ENCODE measurements at regions not wholly inside any gene's neighbourhood (a gene's known extent, or its start where the extent isn't known, plus 50 kb on each side); places are given as distances from the start of the nearest gene placed in this dataset.

GRCh38 chr19:29048873-29049272, 164.1 kb downstream of the UQCRFS1 start:
- H3K36me3 Mint-ChIP-seq (ENCODE audit: insufficient read depth, unreplicated experiment): no peaks in the 10 kb centered on the region
- ChIA-PET POLR2A (no interaction called here), CTCF (interaction anchor here (0.6 kb wide), 1 partner anchor 22 kb away, joined by 3 read pairs; no protein-coding TSS in a partner anchor)
- intact Hi-C loops (cut with micrococcal nuclease): no loop called here
- no TSS peak for BruUV-seq (replicated peaks)
- no peak for DNase-seq (ENCODE audit: unreplicated experiment)
- H3K4me3 Mint-ChIP-seq (ENCODE audit: unreplicated experiment): no peak overlapping the region
- no peak overlapping the region for H3K27ac Mint-ChIP-seq (ENCODE audit: low read depth, unreplicated experiment)
- no peaks in the 10 kb centered on the region for H3K4me1 Mint-ChIP-seq (ENCODE audit: insufficient read depth, unreplicated experiment)
- TF ChIP-seq CTCF (IDR thresholded peaks at IDR 0.05; ENCODE audit: unreplicated experiment): no peak
- no peaks in the 10 kb centered on the region for H3K27me3 Mint-ChIP-seq (ENCODE audit: insufficient read depth, unreplicated experiment)
- H3K9me3 Mint-ChIP-seq (ENCODE audit: unreplicated experiment): peaks cover 22% of the 10 kb centered on the region

GRCh38 chr19:29045679-29046254, 167.2 kb downstream of the UQCRFS1 start:
- Mint-ChIP-seq H3K4me3 (ENCODE audit: unreplicated experiment) (no peak overlapping the region), H3K4me1 (ENCODE audit: insufficient read depth, unreplicated experiment) (no peaks in the 10 kb centered on the region), H3K36me3 (ENCODE audit: insufficient read depth, unreplicated experiment) (no peaks in the 10 kb centered on the region), H3K27me3 (ENCODE audit: insufficient read depth, unreplicated experiment) (no peaks in the 10 kb centered on the region), H3K9me3 (ENCODE audit: unreplicated experiment) (peaks cover 5% of the 10 kb centered on the region), H3K27ac (ENCODE audit: low read depth, unreplicated experiment) (no peak overlapping the region)
- CTCF ChIA-PET: no interaction called here
- POLR2A ChIA-PET: no interaction called here
- TF ChIP-seq CTCF (IDR thresholded peaks at IDR 0.05; ENCODE audit: unreplicated experiment): no peak
- intact Hi-C loops (cut with micrococcal nuclease): no loop called here
- DNase-seq (ENCODE audit: unreplicated experiment): no peak
- BruUV-seq (replicated peaks): no TSS peak

- intact Hi-C loops (cut with micrococcal nuclease): no loop called here
- no peaks in the 10 kb centered on the region for H3K36me3 Mint-ChIP-seq (ENCODE audit: insufficient read depth, unreplicated experiment)
- H3K4me3 Mint-ChIP-seq (ENCODE audit: unreplicated experiment): no peak overlapping the region
- POLR2A ChIA-PET: no interaction called here
- H3K4me1 Mint-ChIP-seq (ENCODE audit: insufficient read depth, unreplicated experiment): no peaks in the 10 kb centered on the region
- CTCF ChIA-PET: interaction anchor here (0.6 to 0.8 kb wide), 2 partner anchors 39 to 41 kb away, joined by 3 read pairs; no protein-coding TSS in a partner anchor
- BruUV-seq (replicated peaks): no TSS peak
- no peak overlapping the region for H3K27ac Mint-ChIP-seq (ENCODE audit: low read depth, unreplicated experiment)
- no peak for DNase-seq (ENCODE audit: unreplicated experiment)
- TF ChIP-seq CTCF (IDR thresholded peaks at IDR 0.05; ENCODE audit: unreplicated experiment): no peak
- H3K27me3 Mint-ChIP-seq (ENCODE audit: insufficient read depth, unreplicated experiment): no peaks in the 10 kb centered on the region
- peaks cover 19% of the 10 kb centered on the region for H3K9me3 Mint-ChIP-seq (ENCODE audit: unreplicated experiment)
Observed at GRCh38 chr19:29044037-29044436, 168.9 kb downstream of the UQCRFS1 start.

- no peaks in the 10 kb centered on the region for H3K36me3 Mint-ChIP-seq (ENCODE audit: insufficient read depth, unreplicated experiment)
- H3K27ac Mint-ChIP-seq (ENCODE audit: low read depth, unreplicated experiment): no peak overlapping the region
- no peak for DNase-seq (ENCODE audit: unreplicated experiment)
- H3K27me3 Mint-ChIP-seq (ENCODE audit: insufficient read depth, unreplicated experiment): no peaks in the 10 kb centered on the region
- H3K4me1 Mint-ChIP-seq (ENCODE audit: insufficient read depth, unreplicated experiment): no peaks in the 10 kb centered on the region
- peaks cover 34% of the 10 kb centered on the region for H3K9me3 Mint-ChIP-seq (ENCODE audit: unreplicated experiment)
- no peak for TF ChIP-seq CTCF (IDR thresholded peaks at IDR 0.05; ENCODE audit: unreplicated experiment)
- no peak overlapping the region for H3K4me3 Mint-ChIP-seq (ENCODE audit: unreplicated experiment)
- BruUV-seq (replicated peaks): no TSS peak
- POLR2A ChIA-PET: no interaction called here
- intact Hi-C loops (cut with micrococcal nuclease): no loop called here
- CTCF ChIA-PET: no interaction called here
Observed at GRCh38 chr19:29042450-29042849, 170.5 kb downstream of the UQCRFS1 start.
